ENCODE measurements at regions not wholly inside any gene's neighbourhood (a gene's known extent, or its start where the extent isn't known, plus 50 kb on each side); places are given as distances from the start of the nearest gene placed in this dataset.
A peak's percentile ranks its signal among the peaks of the same experiment; 100 is the strongest.

DNA sequence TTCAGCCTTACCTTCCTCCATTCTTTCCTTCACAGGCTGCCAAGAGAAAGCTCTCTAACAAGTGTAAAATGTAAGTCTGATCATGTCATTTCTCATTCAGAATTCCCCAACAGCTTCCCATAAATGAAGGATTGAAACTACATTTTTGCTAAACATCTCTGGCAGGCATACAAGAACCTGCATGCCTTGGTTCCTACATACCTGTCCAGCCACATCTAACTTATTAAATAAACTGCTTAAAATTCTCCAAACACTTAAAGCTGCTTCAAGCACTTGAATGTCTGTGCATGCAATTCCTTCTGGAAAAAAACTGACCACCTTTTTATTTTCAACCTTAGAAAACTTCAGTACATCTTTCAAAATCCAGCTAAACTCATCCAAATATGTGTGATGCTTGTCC is 84.4 kb upstream of the DCN start:
- H3K9me3 ChIP-seq, result no peaks in the 10 kb centered on the region
- no peaks in the 10 kb centered on the region for H3K36me3 ChIP-seq
- TF ChIP-seq, protein P1, sequence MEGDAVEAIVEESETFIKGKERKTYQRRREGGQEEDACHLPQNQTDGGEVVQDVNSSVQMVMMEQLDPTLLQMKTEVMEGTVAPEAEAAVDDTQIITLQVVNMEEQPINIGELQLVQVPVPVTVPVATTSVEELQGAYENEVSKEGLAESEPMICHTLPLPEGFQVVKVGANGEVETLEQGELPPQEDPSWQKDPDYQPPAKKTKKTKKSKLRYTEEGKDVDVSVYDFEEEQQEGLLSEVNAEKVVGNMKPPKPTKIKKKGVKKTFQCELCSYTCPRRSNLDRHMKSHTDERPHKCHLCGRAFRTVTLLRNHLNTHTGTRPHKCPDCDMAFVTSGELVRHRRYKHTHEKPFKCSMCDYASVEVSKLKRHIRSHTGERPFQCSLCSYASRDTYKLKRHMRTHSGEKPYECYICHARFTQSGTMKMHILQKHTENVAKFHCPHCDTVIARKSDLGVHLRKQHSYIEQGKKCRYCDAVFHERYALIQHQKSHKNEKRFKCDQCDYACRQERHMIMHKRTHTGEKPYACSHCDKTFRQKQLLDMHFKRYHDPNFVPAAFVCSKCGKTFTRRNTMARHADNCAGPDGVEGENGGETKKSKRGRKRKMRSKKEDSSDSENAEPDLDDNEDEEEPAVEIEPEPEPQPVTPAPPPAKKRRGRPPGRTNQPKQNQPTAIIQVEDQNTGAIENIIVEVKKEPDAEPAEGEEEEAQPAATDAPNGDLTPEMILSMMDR (IDR thresholded peaks at IDR 0.05; ENCODE audit: low read depth, low read length), result no peak

DNA sequence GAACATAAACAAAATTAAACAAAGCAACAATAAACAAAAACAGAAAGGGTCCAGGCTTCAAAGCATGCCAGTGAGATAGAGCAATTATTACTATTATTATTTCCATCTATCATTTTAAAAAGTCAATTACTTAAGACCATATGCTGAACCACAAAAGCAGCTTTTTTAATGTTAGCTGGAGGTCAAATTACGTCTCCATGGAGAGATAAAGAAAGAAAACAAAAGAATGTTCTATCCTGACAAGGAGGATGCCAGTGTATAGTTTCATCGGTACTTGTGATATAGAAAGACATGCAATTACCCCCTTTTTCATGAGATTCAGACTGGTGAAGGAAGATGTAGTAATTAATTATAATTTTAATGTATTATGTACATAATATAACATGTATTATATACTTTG is 81.6 kb upstream of the DCN start:
- peaks cover 25% of the 10 kb centered on the region for H3K4me1 ChIP-seq
- TF ChIP-seq, protein P1 (IDR thresholded peaks at IDR 0.05; ENCODE audit: low read depth, low read length), result no peak
- H3K9me3 ChIP-seq, result no peaks in the 10 kb centered on the region
- no peak for DNase-seq
- no peaks in the 10 kb centered on the region for H3K36me3 ChIP-seq
- no peak overlapping the region for H3K4me3 ChIP-seq (ENCODE audit: low read depth, low read length)
- no peaks in the 10 kb centered on the region for H3K27me3 ChIP-seq

More for the DNA sequence above, 84.4 kb upstream of the DCN start:
- DNase-seq, result no peak
- Histone ChIP-seq H3K4me1 (peaks cover 15% of the 10 kb centered on the region), H3K4me3 (ENCODE audit: low read depth, low read length) (no peak overlapping the region), H3K27me3 (no peaks in the 10 kb centered on the region)

DNA sequence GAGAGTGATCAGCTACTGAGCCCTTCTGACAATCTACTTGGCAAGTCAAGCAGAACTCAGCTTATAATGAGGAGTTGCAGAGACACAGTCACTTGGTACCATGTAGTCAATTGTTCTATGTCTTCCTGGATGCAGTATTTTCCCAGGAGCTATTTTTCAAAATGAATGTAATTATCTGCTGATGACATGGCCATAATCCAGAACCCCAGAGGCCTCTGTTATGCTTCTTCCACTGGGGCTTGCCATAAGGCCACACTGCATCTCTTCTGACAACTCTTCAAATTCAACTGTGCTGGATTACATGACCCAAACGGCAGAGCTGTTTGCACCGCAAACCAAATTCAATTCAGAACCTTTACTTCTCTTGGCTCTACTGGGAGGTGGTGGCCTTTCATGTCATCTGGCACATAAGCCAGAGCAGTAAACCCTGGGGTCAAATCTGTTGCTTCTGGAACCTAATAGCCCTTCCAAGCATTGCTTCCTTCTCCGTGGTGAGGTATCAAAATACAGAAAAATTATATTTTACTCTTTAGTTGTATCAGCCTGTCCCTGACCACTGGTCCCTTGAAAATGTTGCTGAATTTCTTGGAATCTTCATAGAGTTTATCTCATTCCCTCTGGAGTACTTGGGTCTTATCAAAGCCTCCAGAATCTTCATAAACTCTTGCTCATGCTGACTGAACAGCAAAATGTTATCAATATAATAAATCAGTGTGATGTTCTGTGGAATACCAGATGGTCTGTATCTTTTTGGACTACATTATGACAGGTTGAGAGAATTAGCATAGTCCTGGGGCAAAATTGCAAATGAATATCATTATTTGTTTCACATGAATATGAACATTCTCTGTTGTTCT is 79.4 kb upstream of the DCN start:
- Histone ChIP-seq H3K36me3 (no peaks in the 10 kb centered on the region), H3K4me3 (ENCODE audit: low read depth, low read length) (no peak overlapping the region), H3K27me3 (no peaks in the 10 kb centered on the region), H3K4me1 (peaks cover 27% of the 10 kb centered on the region), H3K9me3 (no peaks in the 10 kb centered on the region)
- TF ChIP-seq, protein P1 (IDR thresholded peaks at IDR 0.05; ENCODE audit: low read depth, low read length), result no peak
- peak; percentile 42 for DNase-seq

DNA sequence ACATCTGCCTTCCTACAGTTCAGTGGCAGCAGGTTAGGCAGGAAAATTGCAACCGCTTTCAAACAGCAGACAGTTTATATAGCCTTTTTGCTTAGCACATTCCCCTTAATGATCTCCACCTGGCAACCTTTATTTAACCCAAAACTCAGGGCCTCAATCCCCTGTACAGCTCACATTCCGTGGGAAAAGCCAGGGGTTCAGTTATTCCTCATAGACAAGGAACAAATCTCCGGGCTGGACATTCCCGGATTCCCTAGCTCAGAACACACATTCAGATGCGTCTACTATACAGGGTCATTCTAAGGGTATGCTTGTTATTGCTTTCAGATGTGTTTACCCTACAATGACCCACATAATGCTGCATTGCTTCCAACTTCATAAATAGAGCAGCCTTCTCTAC is 73.8 kb upstream of the DCN start:
- TF ChIP-seq, protein P1 (IDR thresholded peaks at IDR 0.05; ENCODE audit: low read depth, low read length), result no peak

DNA sequence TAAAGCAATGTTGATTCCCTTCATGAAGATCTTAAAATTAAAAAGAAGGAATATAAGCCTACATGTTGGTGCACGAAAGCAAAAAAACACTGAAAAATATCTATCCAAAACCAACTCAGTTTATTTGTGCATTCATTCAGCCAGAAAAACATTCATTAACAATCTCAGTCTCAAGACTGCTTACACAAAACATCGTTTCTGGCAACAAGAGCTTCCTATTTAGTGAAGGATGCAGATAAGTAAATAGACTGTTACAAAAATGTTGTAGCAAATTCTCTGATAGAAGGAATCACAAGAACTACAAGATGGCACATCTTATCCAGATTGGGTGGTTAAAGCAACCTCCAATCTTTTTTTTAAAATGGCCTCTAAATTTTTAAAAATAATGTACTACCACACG is 69.7 kb upstream of the DCN start:
- DNase-seq, result no peak
- H3K9me3 ChIP-seq, result no peaks in the 10 kb centered on the region; the same call in 1 of the 2 replicates
- peaks cover 10% of the 10 kb centered on the region for H3K4me1 ChIP-seq
- no peaks in the 10 kb centered on the region for H3K36me3 ChIP-seq
- H3K27me3 ChIP-seq, result no peaks in the 10 kb centered on the region
- no peak overlapping the region for H3K4me3 ChIP-seq (ENCODE audit: low read depth, low read length)
- TF ChIP-seq, protein P1 (IDR thresholded peaks at IDR 0.05; ENCODE audit: low read depth, low read length), result no peak

More for the DNA sequence above, 73.8 kb upstream of the DCN start:
- DNase-seq, result no peak
- H3K36me3 ChIP-seq, result no peaks in the 10 kb centered on the region
- no peaks in the 10 kb centered on the region for H3K9me3 ChIP-seq
- no peaks in the 10 kb centered on the region for H3K27me3 ChIP-seq
- H3K4me1 ChIP-seq, result peaks cover 13% of the 10 kb centered on the region
- no peak overlapping the region for H3K4me3 ChIP-seq (ENCODE audit: low read depth, low read length)

DNA sequence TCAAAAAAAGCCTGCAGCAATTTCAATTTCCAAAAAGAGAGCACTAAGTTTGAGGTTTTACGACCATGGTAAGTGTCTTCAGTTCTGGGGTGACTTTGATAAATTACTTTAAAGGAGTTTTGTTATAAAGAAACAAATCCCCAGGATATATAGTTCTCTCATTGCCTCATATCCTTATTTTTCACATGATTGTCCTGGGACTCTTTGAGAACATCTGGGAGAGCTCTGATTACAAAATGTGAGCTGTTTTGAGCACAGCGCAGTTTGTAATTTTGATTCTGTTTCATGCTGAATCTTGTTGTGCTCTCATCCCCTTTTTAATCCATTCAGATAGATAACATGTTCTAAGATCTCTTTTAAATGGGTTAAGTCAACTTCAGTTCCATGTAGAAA is 67.7 kb upstream of the DCN start:
- no peaks in the 10 kb centered on the region for H3K27me3 ChIP-seq
- no peak for DNase-seq
- H3K4me1 ChIP-seq, result no peaks in the 10 kb centered on the region
- TF ChIP-seq, protein P1 (IDR thresholded peaks at IDR 0.05; ENCODE audit: low read depth, low read length), result no peak
- no peak overlapping the region for H3K4me3 ChIP-seq (ENCODE audit: low read depth, low read length)
- no peaks in the 10 kb centered on the region for H3K36me3 ChIP-seq
- H3K9me3 ChIP-seq, result no peaks in the 10 kb centered on the region; the same call in 1 of the 2 replicates

All from BE2C (cell line).